ENCODE measurements at regions not wholly inside any gene's neighbourhood (a gene's known extent, or its start where the extent isn't known, plus 50 kb on each side); places are given as distances from the start of the nearest gene placed in this dataset.

GRCh38 chr1:60952612-60953111 is 129.7 kb upstream of the NFIA start:
- Histone ChIP-seq H3K27ac (replicated peaks) (no peak overlapping the region), H3K27me3 (ENCODE audit: insufficient read depth, poor library complexity, severe bottlenecking) (peaks cover 2% of the 10 kb centered on the region), H3K4me3 (replicated peaks; ENCODE audit: insufficient read depth, low read length) (no peak overlapping the region)
- TF ChIP-seq CTCF (IDR thresholded peaks at IDR 0.05; ENCODE audit: insufficient read depth, low read length) = no peak
- no peak for TF ChIP-seq REST (IDR thresholded peaks at IDR 0.05; ENCODE audit: insufficient replicate concordance, low read depth)
- TF ChIP-seq GABPA (IDR thresholded peaks at IDR 0.05; ENCODE audit: low read depth) = no peak
- TF ChIP-seq SPI1 (IDR thresholded peaks at IDR 0.05; ENCODE audit: borderline replicate concordance, low read depth) = no peak
- TF ChIP-seq POLR2AphosphoS5 (IDR thresholded peaks at IDR 0.05; ENCODE audit: low read depth) = no peak
- no peak for DNase-seq (ENCODE audit: low read depth in 1 of 2, low spot score in 1 of 2)

- Histone ChIP-seq H3K4me3 (replicated peaks; ENCODE audit: insufficient read depth, low read length) (no peak overlapping the region), H3K27me3 (ENCODE audit: insufficient read depth, poor library complexity, severe bottlenecking) (peaks cover 2% of the 10 kb centered on the region), H3K27ac (replicated peaks) (no peak overlapping the region)
- no peak for DNase-seq (ENCODE audit: low read depth in 1 of 2, low spot score in 1 of 2)
- no peak for TF ChIP-seq REST (IDR thresholded peaks at IDR 0.05; ENCODE audit: insufficient replicate concordance, low read depth)
- TF ChIP-seq SPI1 (IDR thresholded peaks at IDR 0.05; ENCODE audit: borderline replicate concordance, low read depth) = no peak
- TF ChIP-seq CTCF (IDR thresholded peaks at IDR 0.05; ENCODE audit: insufficient read depth, low read length) = no peak
- TF ChIP-seq GABPA (IDR thresholded peaks at IDR 0.05; ENCODE audit: low read depth) = no peak
- no peak for TF ChIP-seq POLR2AphosphoS5 (IDR thresholded peaks at IDR 0.05; ENCODE audit: low read depth)
Measured at GRCh38 chr1:60950224-60951063, 131.9 kb upstream of the NFIA start.

GRCh38 chr1:60949826-60950197 is 132.5 kb upstream of the NFIA start:
- no peak for DNase-seq (ENCODE audit: low read depth in 1 of 2, low spot score in 1 of 2)
- Histone ChIP-seq H3K4me3 (replicated peaks; ENCODE audit: insufficient read depth, low read length) (no peak overlapping the region), H3K27me3 (ENCODE audit: insufficient read depth, poor library complexity, severe bottlenecking) (no peaks in the 10 kb centered on the region), H3K27ac (replicated peaks) (no peak overlapping the region)
- TF ChIP-seq POLR2AphosphoS5 (IDR thresholded peaks at IDR 0.05; ENCODE audit: low read depth) (no peak), REST (IDR thresholded peaks at IDR 0.05; ENCODE audit: insufficient replicate concordance, low read depth) (no peak), GABPA (IDR thresholded peaks at IDR 0.05; ENCODE audit: low read depth) (no peak), SPI1 (IDR thresholded peaks at IDR 0.05; ENCODE audit: borderline replicate concordance, low read depth) (no peak), CTCF (IDR thresholded peaks at IDR 0.05; ENCODE audit: insufficient read depth, low read length) (no peak)

Data from HL-60 (cell line).